ENCODE measurements at regions not wholly inside any gene's neighbourhood (a gene's known extent, or its start where the extent isn't known, plus 50 kb on each side); places are given as distances from the start of the nearest gene placed in this dataset.
"Not testable (repeated sequence)": the region's sequence is repeated elsewhere in the genome, so short reads cannot be mapped to it uniquely, and the experiment has no call there.

DNA sequence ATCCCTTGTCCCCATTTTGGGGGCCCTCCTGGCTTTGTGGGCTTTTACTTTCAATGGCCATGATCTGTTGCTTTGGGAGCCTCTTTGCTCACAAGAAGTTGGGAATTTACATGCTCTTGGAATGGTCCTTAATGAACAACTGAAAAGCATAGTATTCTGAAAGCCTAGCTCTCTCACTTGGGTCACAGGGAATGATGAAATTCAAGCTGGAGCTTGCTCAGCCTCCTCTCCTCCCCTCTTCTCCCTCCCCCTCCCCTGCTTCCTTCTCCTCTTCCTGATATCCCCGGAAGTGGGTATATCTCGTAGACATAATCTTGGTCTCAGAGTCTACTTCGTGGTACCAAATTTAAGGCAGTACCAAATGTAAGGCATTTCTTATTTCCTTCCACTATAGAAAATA is 400.6 kb upstream of the NR3C2 start:
- H3K4me2 ChIP-seq, result peak overlapping the region; percentile 19; the same call in 1 of the 2 replicates
- no peaks in the 10 kb centered on the region for H3K36me3 ChIP-seq
- no peaks in the 10 kb centered on the region for H4K20me1 ChIP-seq
- H3K27ac ChIP-seq, result no peak overlapping the region
- no peak overlapping the region for H3K4me3 ChIP-seq
- TF ChIP-seq Cebpa-rat (IDR thresholded peaks at IDR 0.05), result no peak
- H3K9me3 ChIP-seq, result no peaks in the 10 kb centered on the region
- H3K9ac ChIP-seq, result no peak overlapping the region
- no peaks in the 10 kb centered on the region for H3K27me3 ChIP-seq
- H3K4me1 ChIP-seq, result peaks cover 23% of the 10 kb centered on the region

DNA sequence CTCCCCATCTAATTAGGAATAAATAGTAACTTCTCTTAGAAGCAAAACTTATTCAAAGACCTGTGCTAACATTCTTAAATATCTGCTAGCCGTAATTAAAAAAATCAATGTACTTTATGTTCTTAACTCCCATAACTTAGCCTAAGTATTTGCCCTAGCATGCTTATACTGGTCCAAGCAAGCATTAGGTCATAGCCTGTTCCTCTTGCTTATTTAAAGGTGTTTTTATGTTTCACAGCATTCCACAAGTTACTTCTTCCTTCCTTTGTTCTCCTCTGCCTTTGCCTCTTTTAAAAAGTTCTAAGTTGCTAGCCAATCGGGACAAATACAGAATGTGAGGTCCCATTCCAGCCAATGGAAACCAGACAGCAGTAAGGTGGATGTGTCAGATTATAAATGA is 395.4 kb upstream of the NR3C2 start:
- not testable (repeated sequence) for H3K27me3 ChIP-seq, H3K36me3 ChIP-seq, H3K9ac ChIP-seq, H4K20me1 ChIP-seq, H3K4me3 ChIP-seq, H3K4me2 ChIP-seq, H3K27ac ChIP-seq, H3K9me3 ChIP-seq
- H3K4me1 ChIP-seq, result peaks cover 22% of the 10 kb centered on the region

DNA sequence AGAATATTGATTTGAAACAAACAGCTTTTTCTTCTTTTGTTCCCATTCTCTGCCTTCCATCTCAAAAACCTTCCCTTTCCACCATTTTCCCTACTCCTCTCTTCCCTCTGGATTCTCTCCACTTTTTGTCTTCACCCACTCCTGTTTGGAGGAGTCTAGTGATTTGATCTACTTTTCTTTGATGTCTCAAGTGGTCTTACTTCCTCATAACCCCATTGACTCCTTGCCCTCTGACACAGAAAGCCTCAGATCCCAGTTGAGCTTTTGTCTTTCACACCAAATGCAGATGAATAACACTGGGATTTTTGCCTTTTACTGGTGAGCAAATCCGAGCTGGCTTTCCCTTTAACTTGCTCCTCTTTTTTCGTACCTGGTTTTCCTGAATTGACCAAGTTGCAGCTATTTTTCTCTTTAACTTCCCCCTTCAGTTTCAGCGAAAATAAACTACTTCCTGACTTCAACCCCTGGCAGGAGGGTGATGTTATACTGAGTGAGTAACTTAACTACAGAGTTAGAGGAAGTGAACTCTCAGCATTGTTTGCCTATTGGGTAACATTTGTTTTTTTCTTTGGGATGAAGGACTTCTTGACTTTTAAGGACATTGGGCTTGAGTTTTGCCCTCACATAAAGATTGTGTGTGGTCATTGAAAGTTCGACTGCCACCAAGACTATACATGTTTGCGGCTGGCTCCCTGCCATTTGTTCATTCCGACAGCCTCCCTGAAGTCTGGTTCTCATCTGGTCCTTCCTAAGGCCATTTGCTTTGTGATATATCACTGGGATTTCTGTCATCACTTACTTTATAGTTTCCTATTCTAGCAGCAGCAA is 392.8 kb upstream of the NR3C2 start:
- peak overlapping the region; percentile 65 for H3K27ac ChIP-seq
- TF ChIP-seq Cebpa-rat (IDR thresholded peaks at IDR 0.05), result no peak
- peak overlapping the region; percentile 57 for H3K4me2 ChIP-seq

DNA sequence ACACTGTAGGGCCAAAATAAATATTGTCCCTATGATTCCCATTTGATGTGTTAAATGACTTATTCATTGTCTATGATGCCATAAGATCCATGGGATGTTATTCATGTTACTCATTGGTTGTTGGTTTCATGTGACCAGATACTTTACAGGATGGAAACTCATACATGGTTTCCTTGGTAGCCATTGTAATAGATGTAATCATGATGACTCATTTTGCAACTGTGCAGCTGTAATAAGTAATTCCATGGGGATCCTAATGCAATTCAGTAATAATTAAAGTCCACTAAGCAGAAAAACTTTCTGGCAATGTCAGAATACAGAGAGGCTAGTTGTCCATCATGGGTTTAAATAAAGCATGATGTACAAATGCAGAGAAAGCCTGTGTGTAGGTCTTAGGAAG is 389.7 kb upstream of the NR3C2 start:
- H3K4me1 ChIP-seq, result peaks cover 20% of the 10 kb centered on the region
- H3K27ac ChIP-seq, result no peak overlapping the region
- no peak for TF ChIP-seq Cebpa-rat (IDR thresholded peaks at IDR 0.05)
- H3K4me2 ChIP-seq, result no peak overlapping the region
- no peaks in the 10 kb centered on the region for H3K27me3 ChIP-seq
- no peak overlapping the region for H3K4me3 ChIP-seq
- H3K9me3 ChIP-seq, result no peaks in the 10 kb centered on the region
- no peak overlapping the region for H3K9ac ChIP-seq
- no peaks in the 10 kb centered on the region for H3K36me3 ChIP-seq
- no peaks in the 10 kb centered on the region for H4K20me1 ChIP-seq

More for the DNA sequence above, 392.8 kb upstream of the NR3C2 start:
- no peaks in the 10 kb centered on the region for H3K27me3 ChIP-seq
- H3K9me3 ChIP-seq, result no peaks in the 10 kb centered on the region
- peaks cover 20% of the 10 kb centered on the region for H3K4me1 ChIP-seq
- no peaks in the 10 kb centered on the region for H4K20me1 ChIP-seq
- no peak overlapping the region for H3K9ac ChIP-seq
- no peaks in the 10 kb centered on the region for H3K36me3 ChIP-seq
- H3K4me3 ChIP-seq, result no peak overlapping the region; the same call in 1 of the 2 replicates

- no peak overlapping the region for H3K27ac ChIP-seq
- no peaks in the 10 kb centered on the region for H4K20me1 ChIP-seq
- H3K4me2 ChIP-seq, result no peak overlapping the region
- no peaks in the 10 kb centered on the region for H3K9me3 ChIP-seq
- no peaks in the 10 kb centered on the region for H3K4me1 ChIP-seq
- H3K4me3 ChIP-seq, result no peak overlapping the region
- H3K9ac ChIP-seq, result no peak overlapping the region
- TF ChIP-seq Cebpa-rat (IDR thresholded peaks at IDR 0.05), result no peak
- no peaks in the 10 kb centered on the region for H3K36me3 ChIP-seq
- no peaks in the 10 kb centered on the region for H3K27me3 ChIP-seq
Measured at GRCh38 chr4:148828291-148828690, 386.1 kb upstream of the NR3C2 start.

GRCh38 chr4:148827781-148828180 is 385.6 kb upstream of the NR3C2 start:
- TF ChIP-seq Cebpa-rat (IDR thresholded peaks at IDR 0.05), result no peak
- no peaks in the 10 kb centered on the region for H3K36me3 ChIP-seq

DNA sequence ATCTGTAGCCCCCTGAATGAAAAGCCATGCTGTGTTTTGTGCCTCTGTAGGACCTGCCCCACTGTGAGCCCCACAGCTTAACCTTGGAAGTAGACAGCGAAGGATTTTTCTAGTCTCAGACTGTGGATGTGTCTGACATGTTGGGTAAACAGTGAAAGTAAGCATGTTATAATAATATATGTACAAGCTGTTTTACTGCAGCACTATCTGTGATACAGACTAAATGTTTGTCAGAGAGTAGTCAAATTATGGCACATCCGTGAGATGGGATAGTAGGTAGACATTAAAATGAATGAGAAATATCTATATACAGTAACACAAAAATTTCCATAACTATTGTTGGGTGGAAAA is 381.2 kb upstream of the NR3C2 start:
- H4K20me1 ChIP-seq, result no peaks in the 10 kb centered on the region
- H3K4me3 ChIP-seq, result no peak overlapping the region
- TF ChIP-seq Cebpa-rat (IDR thresholded peaks at IDR 0.05), result no peak
- no peak overlapping the region for H3K27ac ChIP-seq
- no peaks in the 10 kb centered on the region for H3K4me1 ChIP-seq
- H3K9me3 ChIP-seq, result no peaks in the 10 kb centered on the region
- H3K4me2 ChIP-seq, result no peak overlapping the region
- no peaks in the 10 kb centered on the region for H3K27me3 ChIP-seq
- H3K36me3 ChIP-seq, result no peaks in the 10 kb centered on the region
- no peak overlapping the region for H3K9ac ChIP-seq

More at GRCh38 chr4:148827781-148828180, 385.6 kb upstream of the NR3C2 start:
- Histone ChIP-seq H3K4me3 (no peak overlapping the region), H3K9ac (no peak overlapping the region), H3K9me3 (no peaks in the 10 kb centered on the region), H3K4me2 (no peak overlapping the region), H3K27me3 (no peaks in the 10 kb centered on the region), H4K20me1 (no peaks in the 10 kb centered on the region), H3K27ac (no peak overlapping the region), H3K4me1 (no peaks in the 10 kb centered on the region)

GRCh38 chr4:148822572-148823418 is 380.6 kb upstream of the NR3C2 start:
- TF ChIP-seq Cebpa-rat (IDR thresholded peaks at IDR 0.05), result no peak
- H3K36me3 ChIP-seq, result no peaks in the 10 kb centered on the region
- no peak overlapping the region for H3K9ac ChIP-seq
- no peaks in the 10 kb centered on the region for H4K20me1 ChIP-seq
- no peak overlapping the region for H3K4me3 ChIP-seq
- no peak overlapping the region for H3K27ac ChIP-seq
- H3K4me2 ChIP-seq, result no peak overlapping the region
- H3K27me3 ChIP-seq, result no peaks in the 10 kb centered on the region
- no peaks in the 10 kb centered on the region for H3K4me1 ChIP-seq
- H3K9me3 ChIP-seq, result no peaks in the 10 kb centered on the region

- no peak for TF ChIP-seq Cebpa-rat (IDR thresholded peaks at IDR 0.05)
- Histone ChIP-seq H3K9me3 (no peaks in the 10 kb centered on the region), H3K27me3 (no peaks in the 10 kb centered on the region), H3K4me2 (no peak overlapping the region), H4K20me1 (no peaks in the 10 kb centered on the region), H3K4me3 (no peak overlapping the region), H3K4me1 (no peaks in the 10 kb centered on the region), H3K9ac (no peak overlapping the region), H3K27ac (no peak overlapping the region), H3K36me3 (no peaks in the 10 kb centered on the region)
Measured at GRCh38 chr4:148814030-148814429, 371.8 kb upstream of the NR3C2 start.

DNA sequence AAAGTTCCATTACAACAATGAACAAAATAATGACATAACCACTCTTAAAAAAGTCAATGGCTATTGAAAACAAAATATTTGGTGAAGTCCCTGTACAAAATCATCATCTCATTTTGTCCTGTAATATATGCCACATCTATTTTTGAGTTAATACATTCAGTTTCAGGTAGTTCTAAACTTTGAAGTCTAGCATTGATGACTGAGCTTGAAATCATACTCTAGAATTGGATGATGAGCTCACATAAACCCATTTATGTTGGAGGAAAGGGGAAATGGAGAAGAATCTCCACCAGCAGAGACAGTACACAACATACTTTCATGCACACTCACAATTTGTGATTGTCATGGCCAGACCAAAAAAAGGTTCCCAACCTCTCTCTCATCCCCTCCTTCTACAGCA is 371.1 kb upstream of the NR3C2 start:
- no peak overlapping the region for H3K27ac ChIP-seq
- no peaks in the 10 kb centered on the region for H3K27me3 ChIP-seq
- H3K9ac ChIP-seq, result no peak overlapping the region
- H3K9me3 ChIP-seq, result no peaks in the 10 kb centered on the region
- H3K4me1 ChIP-seq, result no peaks in the 10 kb centered on the region
- no peaks in the 10 kb centered on the region for H3K36me3 ChIP-seq
- no peak for TF ChIP-seq Cebpa-rat (IDR thresholded peaks at IDR 0.05)
- H4K20me1 ChIP-seq, result no peaks in the 10 kb centered on the region
- no peak overlapping the region for H3K4me2 ChIP-seq
- H3K4me3 ChIP-seq, result no peak overlapping the region
